Activated CD4-positive, alpha-beta T cell treated with anti-CD3 and anti-CD28 coated beads, Interleukin-2, amount 10 ng/mL, durations not matched to agents 24 days and 14 days (primary cell): ENCODE measurements at regions not wholly inside any gene's neighbourhood (a gene's known extent, or its start where the extent isn't known, plus 50 kb on each side); places are given as distances from the start of the nearest gene placed in this dataset.

Source experiments
- DNase-seq: peaks from one replicate; pipeline ENCODE4 v3.0.0; 2022
- H3K27ac Mint-ChIP-seq: one replicate; pipeline ENCODE4 v1.8.0; 2022; ENCODE audit warnings: mild to moderate bottlenecking, mixed read lengths
- H3K27me3 Mint-ChIP-seq: one replicate; pipeline ENCODE4 v1.8.0; 2022; ENCODE audit warnings: mixed read lengths
- H3K36me3 Mint-ChIP-seq: one replicate; pipeline ENCODE4 v1.8.0; 2022; ENCODE audit warnings: low read depth, mild to moderate bottlenecking, mixed read lengths
- H3K4me1 Mint-ChIP-seq: one replicate; pipeline ENCODE4 v1.8.0; 2021; ENCODE audit warnings: mixed read lengths
- H3K4me3 Mint-ChIP-seq: one replicate; pipeline ENCODE4 v1.8.0; 2022; ENCODE audit warnings: mild to moderate bottlenecking, moderate library complexity, mixed read lengths
- H3K9me3 Mint-ChIP-seq: one replicate; pipeline ENCODE4 v1.8.0; 2021; ENCODE audit warnings: mixed read lengths
- intact Hi-C: fragments of 100-400 bp; cut with micrococcal nuclease; formaldehyde crosslinking; loops from one replicate; pipeline ENCODE4 v1.15.1; 2023

DNA sequence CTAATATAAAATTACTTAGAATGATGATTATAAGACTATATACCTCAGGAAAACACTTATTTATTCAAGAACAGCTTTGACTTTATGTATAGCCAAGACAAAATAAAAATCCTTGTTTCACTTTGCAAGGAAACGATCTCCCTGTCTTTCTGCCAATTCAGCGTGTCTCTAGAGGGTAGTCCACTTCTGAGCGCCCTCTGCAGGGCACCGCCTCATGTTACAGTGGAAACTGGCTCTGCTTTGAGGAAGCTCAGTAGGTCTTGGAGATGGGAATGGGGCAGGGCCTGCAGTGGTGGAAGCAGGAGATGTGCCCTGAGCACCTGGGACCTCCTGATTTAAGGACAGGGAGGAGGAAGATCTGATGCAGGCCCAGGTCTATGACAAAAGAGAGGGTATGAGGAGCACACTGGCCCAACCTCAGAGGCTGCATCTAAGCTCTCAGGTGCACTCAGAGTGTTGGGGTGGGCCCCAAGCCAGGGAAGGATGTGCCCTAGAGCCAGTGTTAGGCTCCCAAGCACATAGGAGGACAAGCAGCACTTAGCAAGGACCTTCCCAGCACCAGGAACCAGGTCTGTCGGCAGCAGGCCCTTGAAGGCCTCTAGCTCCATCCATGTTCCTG lies 481.0 kb downstream of the TNS3 start:
- DNase-seq, result peak; percentile 57
- Mint-ChIP-seq H3K27ac (no peak overlapping the region), H3K9me3 (no peaks in the 10 kb centered on the region), H3K4me1 (no peaks in the 10 kb centered on the region), H3K36me3 (no peaks in the 10 kb centered on the region), H3K4me3 (no peak overlapping the region), H3K27me3 (no peaks in the 10 kb centered on the region)
- intact Hi-C loops, result no loop called here

DNA sequence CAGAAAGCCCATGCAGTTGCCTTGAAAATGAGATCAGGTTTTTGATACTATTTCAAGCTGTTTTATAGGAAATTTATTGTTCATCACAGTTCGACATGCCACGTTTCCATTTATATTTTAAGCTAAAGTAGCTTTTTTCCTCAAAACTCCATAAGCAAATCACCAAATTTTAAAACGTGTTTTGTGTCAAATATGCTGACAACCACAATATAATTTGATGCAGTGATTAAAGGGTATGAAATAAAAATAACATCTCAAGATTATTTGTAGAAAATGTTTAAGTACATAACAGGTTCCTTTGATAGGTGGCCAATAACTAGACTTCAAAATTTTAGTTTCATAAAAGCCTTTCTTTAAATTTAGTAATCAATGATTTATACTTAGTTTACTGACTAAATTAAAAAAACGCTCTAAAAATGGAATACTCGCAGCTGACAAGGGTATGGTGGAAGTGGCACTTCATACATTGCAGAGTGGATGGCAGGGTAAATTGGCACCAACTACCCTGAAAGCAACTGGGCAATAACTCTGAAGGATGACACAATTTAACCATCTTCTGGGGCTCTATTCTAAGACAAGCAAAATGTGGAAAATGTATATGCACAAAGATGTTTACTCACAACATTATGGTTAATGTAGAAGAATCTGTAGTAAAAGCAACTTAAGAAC lies 481.6 kb downstream of the TNS3 start:
- intact Hi-C loops, result no loop called here
- Mint-ChIP-seq H3K4me1 (no peaks in the 10 kb centered on the region), H3K27me3 (no peaks in the 10 kb centered on the region), H3K36me3 (no peaks in the 10 kb centered on the region), H3K9me3 (no peaks in the 10 kb centered on the region), H3K4me3 (no peak overlapping the region), H3K27ac (no peak overlapping the region)
- no peak for DNase-seq

DNA sequence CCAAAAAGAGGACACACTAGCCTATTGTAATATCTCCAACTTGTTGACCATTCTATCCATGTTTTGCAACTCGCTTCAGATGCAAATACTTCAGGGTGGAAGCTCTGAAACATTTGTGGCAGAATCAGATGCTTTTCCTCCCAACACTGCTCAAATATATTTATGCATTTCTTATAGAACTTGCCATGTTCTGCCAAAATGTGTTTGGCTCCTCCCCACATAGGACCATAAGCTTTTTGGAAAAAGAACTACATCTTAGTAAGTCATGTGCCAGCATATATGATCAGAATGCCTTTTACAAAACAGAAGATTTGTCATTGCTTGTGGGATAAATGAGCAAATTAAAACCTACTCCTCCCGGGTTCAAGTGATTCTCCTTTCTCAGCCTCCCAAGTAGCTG lies 484.5 kb downstream of the TNS3 start:
- intact Hi-C loops, result no loop called here
- H3K9me3 Mint-ChIP-seq, result no peaks in the 10 kb centered on the region
- DNase-seq, result no peak

GRCh38 chr7:47095946-47096345 lies 486.0 kb downstream of the TNS3 start:
- no peaks in the 10 kb centered on the region for H3K4me1 Mint-ChIP-seq
- no peaks in the 10 kb centered on the region for H3K9me3 Mint-ChIP-seq
- no peak for DNase-seq
- no peak overlapping the region for H3K4me3 Mint-ChIP-seq
- intact Hi-C loops, result no loop called here
- H3K36me3 Mint-ChIP-seq, result no peaks in the 10 kb centered on the region
- H3K27ac Mint-ChIP-seq, result no peak overlapping the region
- no peaks in the 10 kb centered on the region for H3K27me3 Mint-ChIP-seq

More for the DNA sequence above, 484.5 kb downstream of the TNS3 start:
- Mint-ChIP-seq H3K27me3 (no peaks in the 10 kb centered on the region), H3K36me3 (no peaks in the 10 kb centered on the region), H3K27ac (no peak overlapping the region), H3K4me1 (no peaks in the 10 kb centered on the region), H3K4me3 (no peak overlapping the region)

- Mint-ChIP-seq H3K9me3 (no peaks in the 10 kb centered on the region), H3K36me3 (no peaks in the 10 kb centered on the region), H3K27me3 (no peaks in the 10 kb centered on the region), H3K4me3 (no peak overlapping the region), H3K27ac (no peak overlapping the region), H3K4me1 (no peaks in the 10 kb centered on the region)
- DNase-seq, result no peak
- intact Hi-C loops, result no loop called here
Measured at GRCh38 chr7:47094462-47094861, 487.4 kb downstream of the TNS3 start.

DNA sequence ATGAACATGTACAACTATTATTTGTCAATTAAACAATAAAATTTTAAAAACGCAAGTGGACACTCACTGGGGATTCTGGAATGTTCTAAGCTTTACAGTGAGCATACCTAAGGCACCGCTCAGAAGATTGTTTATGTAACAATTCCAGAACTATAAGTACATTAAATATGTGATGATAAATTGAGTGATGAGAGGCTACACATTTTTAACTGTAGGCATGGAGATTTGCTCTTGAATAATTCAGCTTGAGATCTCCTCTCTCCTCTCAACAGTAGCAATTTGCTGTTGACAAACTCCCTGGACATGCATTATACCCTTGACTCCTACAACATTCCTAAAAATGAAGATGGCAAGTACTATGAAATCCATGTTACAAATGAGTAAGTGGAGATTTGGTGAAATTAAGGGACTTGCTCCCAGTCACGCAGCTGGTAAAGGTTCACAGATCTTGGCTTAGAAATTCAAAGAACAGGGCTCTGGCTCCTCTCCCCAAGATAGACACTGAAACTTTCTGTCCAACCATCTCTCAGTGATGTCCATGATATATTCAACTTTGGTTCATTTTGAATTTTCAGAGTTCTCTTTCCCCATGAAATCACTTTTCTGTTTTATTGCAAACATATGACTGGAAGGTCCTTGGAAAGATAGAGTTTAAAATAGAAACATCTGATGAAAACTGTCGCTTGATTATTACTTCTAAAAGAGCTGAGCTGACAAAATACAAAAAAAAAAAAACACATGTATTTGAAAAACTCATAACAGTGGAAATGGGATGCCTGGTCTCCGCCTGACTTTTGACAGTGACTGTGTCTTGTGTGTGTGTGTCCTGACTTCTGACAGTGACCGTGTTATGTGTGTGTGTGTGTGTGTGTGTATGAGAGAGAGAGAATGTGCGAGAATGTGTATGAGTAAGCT lies 488.3 kb downstream of the TNS3 start:
- no peak for DNase-seq
- no peaks in the 10 kb centered on the region for H3K9me3 Mint-ChIP-seq
- intact Hi-C loops, result no loop called here
- no peaks in the 10 kb centered on the region for H3K4me1 Mint-ChIP-seq
- no peak overlapping the region for H3K27ac Mint-ChIP-seq
- no peaks in the 10 kb centered on the region for H3K27me3 Mint-ChIP-seq
- no peak overlapping the region for H3K4me3 Mint-ChIP-seq
- H3K36me3 Mint-ChIP-seq, result no peaks in the 10 kb centered on the region

DNA sequence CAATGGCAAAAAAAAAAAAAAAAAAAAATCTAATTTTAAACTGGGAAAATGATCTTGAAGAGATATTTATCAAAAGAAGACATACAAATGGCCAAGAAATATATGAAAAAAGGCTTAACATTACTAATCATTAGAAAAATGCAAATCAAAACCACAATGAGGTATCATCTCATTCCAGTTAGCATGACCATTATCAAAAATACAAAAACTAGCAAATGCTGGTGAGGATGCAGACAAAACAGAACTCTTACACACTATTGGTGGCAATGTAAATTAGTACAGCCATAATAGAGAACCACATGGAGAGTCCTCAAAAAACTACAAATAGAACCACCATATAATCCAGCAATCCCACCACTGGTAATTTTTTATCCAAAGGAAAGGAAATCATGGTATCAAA lies 489.6 kb downstream of the TNS3 start:
- Mint-ChIP-seq H3K9me3 (no peaks in the 10 kb centered on the region), H3K4me3 (no peak overlapping the region), H3K4me1 (no peaks in the 10 kb centered on the region), H3K36me3 (no peaks in the 10 kb centered on the region), H3K27ac (no peak overlapping the region), H3K27me3 (no peaks in the 10 kb centered on the region)
- intact Hi-C loops, result no loop called here
- DNase-seq, result no peak

GRCh38 chr7:47091141-47091540 lies 490.8 kb downstream of the TNS3 start:
- Mint-ChIP-seq H3K27ac (no peak overlapping the region), H3K9me3 (no peaks in the 10 kb centered on the region), H3K27me3 (no peaks in the 10 kb centered on the region), H3K4me3 (no peak overlapping the region), H3K36me3 (no peaks in the 10 kb centered on the region), H3K4me1 (no peaks in the 10 kb centered on the region)
- intact Hi-C loops, result no loop called here
- DNase-seq, result no peak

DNA sequence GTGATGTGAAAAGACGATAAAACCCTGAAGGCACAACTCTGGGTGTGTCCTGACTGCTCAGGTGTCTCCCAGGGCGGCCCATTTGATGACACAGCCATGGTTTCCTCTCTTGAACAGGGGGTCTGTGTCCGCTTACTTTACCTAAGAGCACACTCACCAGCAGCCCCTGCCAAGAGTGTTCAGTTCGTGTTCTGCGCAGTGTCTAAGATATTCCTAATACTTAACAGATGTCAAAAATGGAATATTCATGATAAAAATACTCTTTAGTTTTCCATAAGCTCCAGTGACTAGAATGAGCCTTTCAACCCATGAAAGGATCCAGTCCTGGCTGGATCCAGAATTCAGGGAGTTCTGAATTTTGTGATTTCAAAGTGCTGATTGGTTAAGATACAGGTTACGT lies 492.4 kb downstream of the TNS3 start:
- Mint-ChIP-seq H3K9me3 (no peaks in the 10 kb centered on the region), H3K27ac (no peak overlapping the region), H3K4me1 (no peaks in the 10 kb centered on the region), H3K27me3 (no peaks in the 10 kb centered on the region), H3K36me3 (no peaks in the 10 kb centered on the region), H3K4me3 (no peak overlapping the region)
- no peak for DNase-seq
- intact Hi-C loops, result loop anchor here (2.0 to 5.0 kb wide), 2 partner anchors 1173 to 1197 kb away; no protein-coding TSS in a partner anchor

GRCh38 chr7:47089068-47089417 lies 492.9 kb downstream of the TNS3 start:
- H3K36me3 Mint-ChIP-seq, result no peaks in the 10 kb centered on the region
- no peaks in the 10 kb centered on the region for H3K4me1 Mint-ChIP-seq
- no peak overlapping the region for H3K27ac Mint-ChIP-seq
- intact Hi-C loops, result loop anchor here (2.0 to 5.0 kb wide), 2 partner anchors 1172 to 1197 kb away; no protein-coding TSS in a partner anchor
- no peaks in the 10 kb centered on the region for H3K9me3 Mint-ChIP-seq
- no peak overlapping the region for H3K4me3 Mint-ChIP-seq
- DNase-seq, result no peak
- no peaks in the 10 kb centered on the region for H3K27me3 Mint-ChIP-seq

DNA sequence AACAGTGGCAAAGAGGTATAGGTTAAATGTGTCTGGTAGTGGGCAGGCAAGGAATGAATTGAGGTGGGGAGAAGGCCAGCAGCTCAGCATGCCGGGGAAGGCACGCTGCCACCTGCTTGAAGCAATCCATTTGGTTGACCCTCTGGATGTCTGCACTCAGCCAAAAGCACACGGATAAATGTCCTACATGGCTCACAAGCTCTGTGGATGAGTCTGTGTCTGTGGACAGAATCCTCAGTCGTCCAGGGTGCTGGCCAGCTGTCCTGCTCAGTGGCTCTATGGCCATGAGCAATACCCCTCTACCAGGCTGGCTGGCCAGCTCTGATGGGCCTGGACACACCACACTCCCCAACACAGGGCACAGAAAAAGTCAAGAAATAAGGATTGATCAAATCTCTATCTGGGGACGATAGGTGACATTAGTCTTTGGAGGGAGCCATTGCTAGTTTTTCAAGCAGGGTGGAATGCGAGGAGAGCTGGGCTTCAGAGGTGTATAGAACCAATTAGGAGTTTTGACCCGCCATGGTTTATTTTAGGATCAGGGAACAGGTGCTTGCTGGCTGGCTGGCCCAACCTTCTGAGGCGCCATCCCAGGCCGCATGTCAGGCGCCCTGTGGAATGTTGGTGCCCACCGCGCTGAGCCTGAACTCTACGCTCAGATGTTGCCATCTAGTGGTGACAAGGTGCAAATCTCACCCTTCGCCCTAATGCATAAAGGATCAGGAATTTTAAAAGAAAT lies 493.4 kb downstream of the TNS3 start:
- H3K27ac Mint-ChIP-seq, result no peak overlapping the region

GRCh38 chr7:47087866-47088265 lies 494.0 kb downstream of the TNS3 start:
- no peak overlapping the region for H3K27ac Mint-ChIP-seq
- no peaks in the 10 kb centered on the region for H3K9me3 Mint-ChIP-seq
- DNase-seq, result no peak
- no peak overlapping the region for H3K4me3 Mint-ChIP-seq
- H3K27me3 Mint-ChIP-seq, result no peaks in the 10 kb centered on the region
- H3K36me3 Mint-ChIP-seq, result no peaks in the 10 kb centered on the region
- no peaks in the 10 kb centered on the region for H3K4me1 Mint-ChIP-seq
- intact Hi-C loops, result loop anchor here (2.0 to 5.0 kb wide), 2 partner anchors 1171 to 1196 kb away; no protein-coding TSS in a partner anchor

More for the DNA sequence above, 493.4 kb downstream of the TNS3 start:
- Mint-ChIP-seq H3K27me3 (no peaks in the 10 kb centered on the region), H3K9me3 (no peaks in the 10 kb centered on the region), H3K36me3 (no peaks in the 10 kb centered on the region), H3K4me1 (no peaks in the 10 kb centered on the region), H3K4me3 (no peak overlapping the region)
- intact Hi-C loops, result loop anchor here (2.0 to 5.0 kb wide), 2 partner anchors 1172 to 1196 kb away; no protein-coding TSS in a partner anchor
- DNase-seq, result peak; percentile 65

- Mint-ChIP-seq H3K36me3 (no peaks in the 10 kb centered on the region), H3K9me3 (no peaks in the 10 kb centered on the region), H3K27ac (no peak overlapping the region), H3K27me3 (no peaks in the 10 kb centered on the region), H3K4me3 (no peak overlapping the region), H3K4me1 (no peaks in the 10 kb centered on the region)
- DNase-seq, result no peak
- intact Hi-C loops, result loop anchor here (5.0 kb wide), 1 partner anchor 1193 kb away; no protein-coding TSS in a partner anchor
Measured at GRCh38 chr7:47085491-47086275, 496.2 kb downstream of the TNS3 start.
